OCI-LY3 (cell line): ENCODE measurements at regions not wholly inside any gene's neighbourhood (a gene's known extent, or its start where the extent isn't known, plus 50 kb on each side); places are given as distances from the start of the nearest gene placed in this dataset.

Experiments
- H2AFZ ChIP-seq: fragments of 200-600, 300-600 bp; shearing (Covaris generic); 2 replicates; pipeline ENCODE4 v1.6.0; 2014; ENCODE audit warnings: antibody characterized with exemption, low read depth, low read length
- H3K27ac ChIP-seq: fragments of 200-600, 300-600 bp; sonication (generic); 2 replicates; pipeline ENCODE4 v1.5.1; 2014; ENCODE audit warnings: mild to moderate bottlenecking, low read length, moderate library complexity, mixed read lengths
- H3K27me3 ChIP-seq: fragments of 200-600, 300-600 bp; sonication (generic); 2 replicates; pipeline ENCODE4 v1.6.1; 2014; ENCODE audit warnings: low read depth, low read length, mixed read lengths
- H3K36me3 ChIP-seq: fragments of 200-600, 300-600 bp; sonication (generic); replicated peaks from 2 replicates; pipeline ENCODE3; 2014; ENCODE audit warnings: low read depth, low read length, mixed read lengths
- H3K4me1 ChIP-seq: fragments of 300-600, 200-600 bp; sonication (generic); 2 replicates; pipeline ENCODE4 v1.6.1; 2014; ENCODE audit warnings: low read length, mixed read lengths
- H3K4me2 ChIP-seq: fragments of 200-600, 300-600 bp; sonication (generic); 2 replicates; pipeline ENCODE4 v1.6.1; 2014; ENCODE audit warnings: low read length, mixed read lengths
- H3K4me3 ChIP-seq: fragments of 300-600, 200-600 bp; sonication (generic); 2 replicates; pipeline ENCODE4 v1.5.1; 2014; ENCODE audit warnings: antibody characterized with exemption, mild to moderate bottlenecking, low read length, moderate library complexity
- H3K79me2 ChIP-seq: fragments of 300-600, 200-600 bp; shearing (Covaris generic); 2 replicates; pipeline ENCODE4 v1.6.1; 2014; ENCODE audit warnings: mild to moderate bottlenecking, low read length, mixed read lengths
- H3K9ac ChIP-seq: fragments of 300-600, 200-600 bp; shearing (Covaris generic); 2 replicates; pipeline ENCODE4 v1.6.0; 2014; ENCODE audit warnings: mild to moderate bottlenecking, low read length, moderate library complexity
- H3K9me3 ChIP-seq: fragments of 200-600, 300-600 bp; shearing (Covaris generic); 2 replicates; pipeline ENCODE4 v1.6.1; 2014; ENCODE audit warnings: low read length, mixed read lengths; ENCODE audit not compliant: insufficient read depth
- H4K20me1 ChIP-seq: fragments of 200-600, 300-600 bp; sonication (generic); 2 replicates; pipeline ENCODE4 v1.6.1; 2016; ENCODE audit warnings: low read length, mixed read lengths; ENCODE audit not compliant: insufficient read depth
- CTCF ChIP-seq: fragments of 200-600, 300-600 bp; sonication (generic); IDR thresholded peaks from 2 replicates; pipeline ENCODE4 v1.5.1; 2014; ENCODE audit warnings: antibody characterized with exemption, low read length, low read depth
- EZH2phosphoT487 ChIP-seq: fragments of 200-600 bp; shearing (Covaris generic); IDR thresholded peaks from 2 replicates; pipeline ENCODE4 v1.6.1; 2018; ENCODE audit warnings: antibody characterized with exemption, mixed run types, low read depth

- Histone ChIP-seq H2AFZ (no peak overlapping the region), H3K9me3 (no peaks in the 10 kb centered on the region), H4K20me1 (no peaks in the 10 kb centered on the region), H3K79me2 (no peaks in the 10 kb centered on the region), H3K4me2 (no peak overlapping the region), H3K36me3 (no peaks in the 10 kb centered on the region), H3K27ac (no peak overlapping the region), H3K4me1 (no peaks in the 10 kb centered on the region), H3K9ac (no peak overlapping the region), H3K4me3 (no peak overlapping the region), H3K27me3 (no peaks in the 10 kb centered on the region)
- TF ChIP-seq EZH2phosphoT487, result no peak
- no peak for TF ChIP-seq CTCF
These were observed 254.7 kb downstream of the ADGRD1 start for GRCh38 chr12:131208425-131208824.

GRCh38 chr12:131209082-131210070 lies 255.7 kb downstream of the ADGRD1 start:
- H2AFZ ChIP-seq, result no peak overlapping the region
- no peaks in the 10 kb centered on the region for H3K79me2 ChIP-seq
- H3K4me3 ChIP-seq, result no peak overlapping the region
- no peak overlapping the region for H3K27ac ChIP-seq
- no peaks in the 10 kb centered on the region for H3K27me3 ChIP-seq
- TF ChIP-seq EZH2phosphoT487 (no peak), CTCF (no peak)
- H3K9ac ChIP-seq, result no peak overlapping the region
- no peaks in the 10 kb centered on the region for H3K9me3 ChIP-seq
- H3K36me3 ChIP-seq, result no peaks in the 10 kb centered on the region
- no peaks in the 10 kb centered on the region for H4K20me1 ChIP-seq
- H3K4me2 ChIP-seq, result no peak overlapping the region
- H3K4me1 ChIP-seq, result no peaks in the 10 kb centered on the region

- Histone ChIP-seq H3K79me2 (no peaks in the 10 kb centered on the region), H3K4me2 (no peak overlapping the region), H3K27me3 (no peaks in the 10 kb centered on the region), H3K36me3 (no peaks in the 10 kb centered on the region), H3K4me1 (no peaks in the 10 kb centered on the region), H3K9me3 (no peaks in the 10 kb centered on the region), H3K27ac (no peak overlapping the region), H3K4me3 (no peak overlapping the region), H2AFZ (no peak overlapping the region), H4K20me1 (no peaks in the 10 kb centered on the region), H3K9ac (no peak overlapping the region)
- no peak for TF ChIP-seq EZH2phosphoT487
- TF ChIP-seq CTCF, result no peak
These were observed 257.0 kb downstream of the ADGRD1 start for GRCh38 chr12:131210506-131211339.
